HG02840 (cell line): ENCODE measurements at regions not wholly inside any gene's neighbourhood (a gene's known extent, or its start where the extent isn't known, plus 50 kb on each side); places are given as distances from the start of the nearest gene placed in this dataset.
"Not testable (repeated sequence)": the region's sequence is repeated elsewhere in the genome, so short reads cannot be mapped to it uniquely, and the experiment has no call there.

Experiments
- ATAC-seq: cut with Tn5 transposase; IDR thresholded peaks from one replicate; pipeline ENCODE4 v1.9.1; 2021; ENCODE audit warnings: mild to moderate bottlenecking, moderate library complexity, moderate number of reproducible peaks; ENCODE audit not compliant: unreplicated experiment, low FRiP score

DNA sequence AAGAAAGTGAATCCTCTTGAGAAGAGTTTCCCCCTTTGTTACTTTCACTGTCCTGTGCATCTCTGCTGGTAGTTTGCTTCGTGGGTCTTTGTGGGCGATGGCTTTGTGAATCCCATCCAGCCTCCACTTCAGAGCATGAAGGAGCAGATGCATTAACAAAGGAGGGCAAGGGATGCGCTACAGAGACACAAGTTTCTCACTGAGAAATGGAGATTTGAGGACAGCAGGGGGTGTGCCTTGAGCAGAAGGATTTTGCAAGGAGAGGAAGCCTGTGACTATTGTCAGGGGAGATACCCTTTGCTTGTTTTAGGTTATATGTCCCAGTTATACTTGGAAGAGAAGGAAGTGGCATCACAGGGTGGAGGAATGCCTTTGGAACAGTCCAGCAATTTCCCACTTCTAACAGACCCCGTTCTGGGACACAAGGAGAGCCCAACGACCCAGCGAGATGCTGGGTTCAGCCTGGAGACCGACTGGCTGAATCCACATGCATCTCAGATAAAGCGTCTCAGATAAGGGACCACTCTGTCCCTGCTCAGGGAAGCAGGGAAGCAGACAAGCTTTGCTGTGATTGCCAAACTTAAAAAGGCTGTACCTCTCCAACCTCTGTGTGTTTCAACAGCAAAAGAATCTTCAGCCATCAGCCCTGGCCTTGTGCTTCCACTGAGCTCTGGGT lies 314.6 kb upstream of the GATB start:
- no peak for ATAC-seq

DNA sequence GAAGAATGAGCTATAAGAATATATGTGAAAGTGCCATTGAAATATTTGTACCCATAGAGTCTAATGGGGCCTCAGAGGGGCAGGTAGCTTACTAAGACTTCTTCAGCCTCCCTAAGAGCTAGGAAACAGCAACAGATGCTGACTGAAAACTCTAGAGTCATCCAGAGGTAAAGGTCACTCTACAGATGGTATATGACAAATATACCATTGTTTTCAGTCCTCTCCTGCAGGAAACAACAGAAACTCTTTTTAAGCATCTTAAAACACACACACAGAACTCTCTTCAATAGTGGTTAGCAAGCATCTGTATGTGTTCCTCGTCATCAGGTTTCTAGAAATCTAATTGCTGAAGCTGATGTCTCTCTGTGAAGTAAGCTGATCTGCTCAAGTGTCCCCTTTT lies 313.8 kb upstream of the GATB start:
- no peak for ATAC-seq

DNA sequence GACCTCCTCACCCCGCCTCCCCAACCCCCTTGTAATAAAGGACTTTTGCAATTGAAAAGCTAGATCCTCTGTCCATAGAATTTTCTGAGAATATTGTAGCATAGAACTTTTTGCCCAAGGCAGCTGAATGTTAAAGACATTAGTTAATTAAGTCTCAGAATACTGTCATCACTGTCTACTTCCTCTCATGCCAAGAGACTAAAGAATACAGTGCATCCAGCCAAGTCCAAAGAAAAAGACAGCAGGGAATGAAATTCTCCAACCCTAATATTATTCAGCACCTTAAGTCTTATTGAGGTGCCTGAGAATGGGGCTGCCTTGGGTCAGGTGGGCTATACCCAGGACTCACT lies 313.3 kb upstream of the GATB start:
- no peak for ATAC-seq

DNA sequence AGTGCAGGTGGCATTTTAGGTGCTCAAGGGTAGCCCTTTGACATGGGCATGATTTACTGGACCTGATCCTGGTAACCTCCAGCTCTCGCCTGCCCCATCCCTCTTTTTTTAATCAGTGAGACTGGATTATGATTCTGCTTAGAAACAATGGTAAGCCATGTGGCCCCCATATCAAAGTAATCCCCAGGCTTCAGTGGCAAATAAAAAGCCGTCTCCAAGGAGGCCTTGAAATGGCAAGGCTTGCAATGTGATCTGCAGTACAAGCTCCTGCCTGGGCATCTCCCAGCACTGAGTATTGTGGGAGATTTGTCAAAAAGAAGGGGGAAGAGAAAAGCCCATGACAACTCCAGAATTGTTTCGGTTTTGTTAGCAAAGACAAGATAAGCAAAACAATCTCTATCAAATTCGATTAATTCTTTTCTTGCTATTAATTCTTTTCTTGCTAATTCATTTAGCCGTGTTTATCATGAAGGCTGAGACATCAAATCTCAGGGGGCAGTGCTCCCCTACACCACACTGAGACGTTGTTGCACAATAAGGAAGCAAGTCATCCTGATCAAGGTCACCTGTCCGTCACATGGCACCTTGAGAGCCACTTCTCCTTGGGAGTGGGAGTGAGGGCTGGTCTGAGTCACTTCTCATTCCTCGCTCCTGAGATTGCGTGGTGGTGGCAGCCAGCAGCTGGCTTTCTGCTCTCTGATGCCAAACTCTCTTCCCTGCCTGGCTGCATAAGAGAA lies 312.7 kb upstream of the GATB start:
- no peak for ATAC-seq

DNA sequence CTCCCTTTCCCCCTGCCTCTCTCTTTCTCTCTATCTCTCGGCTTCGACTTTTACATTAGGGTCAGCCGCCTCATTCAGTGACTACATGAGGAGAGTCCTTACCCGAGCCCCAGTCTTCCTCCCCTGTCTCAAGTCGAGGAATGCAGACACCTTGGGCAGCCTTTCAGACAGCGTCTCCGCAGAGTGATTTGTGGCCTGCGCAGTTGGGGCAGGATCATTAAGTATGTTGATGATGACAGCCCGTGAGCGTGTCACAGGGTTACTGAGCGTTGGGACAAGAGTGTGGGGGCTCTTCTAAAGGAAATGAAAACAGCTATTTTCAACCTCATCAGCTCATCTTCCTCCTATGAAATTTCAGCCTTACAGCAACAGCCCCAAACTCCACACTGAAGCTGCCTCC lies 312.1 kb upstream of the GATB start:
- ATAC-seq = no peak

DNA sequence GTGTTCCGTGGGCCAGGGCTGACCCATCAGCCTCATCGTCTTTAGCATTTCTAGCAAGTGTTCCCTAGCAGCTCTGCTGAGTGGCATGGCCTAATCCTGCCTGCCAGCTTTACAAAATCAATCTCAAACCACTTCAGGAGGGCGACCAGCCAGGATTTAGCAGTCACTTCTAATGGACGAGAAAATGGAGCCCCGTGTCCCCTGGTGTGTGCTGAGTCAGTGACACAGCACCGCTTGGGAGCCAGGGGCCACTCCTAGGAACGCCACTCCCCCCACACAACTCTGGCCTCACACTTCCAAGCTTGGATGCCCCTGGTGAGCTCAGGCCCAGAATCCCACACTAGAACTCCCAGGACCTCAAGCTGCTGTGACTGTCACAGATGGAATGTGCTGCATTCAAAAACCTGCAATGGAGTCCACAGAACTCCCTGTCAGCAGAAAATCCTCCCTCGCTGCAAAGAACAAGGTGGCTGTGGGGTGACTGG lies 311.2 kb upstream of the GATB start:
- ATAC-seq = no peak

DNA sequence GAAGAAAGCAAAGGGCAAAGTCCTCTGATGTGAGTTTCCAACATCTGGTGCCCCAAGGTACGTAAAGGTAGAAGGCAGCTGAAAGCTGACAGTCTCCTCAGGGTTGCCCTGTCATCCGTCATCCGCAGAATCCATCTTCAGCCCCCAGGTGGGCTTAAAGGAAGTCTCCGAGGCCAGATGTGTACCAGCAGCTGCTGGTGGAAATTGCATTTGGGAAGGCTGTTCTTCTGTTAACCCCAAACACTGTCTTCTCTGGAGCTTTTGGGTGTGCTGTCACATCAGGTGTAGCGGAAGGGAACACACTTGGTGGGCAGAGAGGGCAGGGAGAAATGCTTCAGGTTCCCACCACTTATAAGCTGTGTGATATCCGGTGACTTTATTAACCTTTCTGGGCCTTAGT lies 310.0 kb upstream of the GATB start:
- no peak for ATAC-seq

DNA sequence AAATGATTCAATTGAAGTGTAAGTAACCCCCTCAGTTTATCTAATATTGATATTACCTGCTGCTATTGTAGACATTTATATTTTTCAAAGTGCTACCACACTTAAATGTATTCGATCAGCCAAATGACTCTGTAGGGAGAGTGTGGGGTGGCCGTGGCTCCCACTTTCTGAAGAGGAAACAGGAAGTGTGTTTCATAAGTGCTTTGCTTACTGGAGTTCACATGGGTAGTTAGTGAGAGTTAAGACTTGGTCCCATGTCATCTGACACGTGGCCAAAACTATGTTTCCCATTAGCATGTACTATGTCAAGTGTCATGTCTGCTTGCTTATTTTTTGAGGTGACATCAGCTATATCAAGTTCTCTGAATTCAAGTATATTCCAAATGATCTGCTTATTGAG lies 308.1 kb upstream of the GATB start:
- ATAC-seq = no peak

DNA sequence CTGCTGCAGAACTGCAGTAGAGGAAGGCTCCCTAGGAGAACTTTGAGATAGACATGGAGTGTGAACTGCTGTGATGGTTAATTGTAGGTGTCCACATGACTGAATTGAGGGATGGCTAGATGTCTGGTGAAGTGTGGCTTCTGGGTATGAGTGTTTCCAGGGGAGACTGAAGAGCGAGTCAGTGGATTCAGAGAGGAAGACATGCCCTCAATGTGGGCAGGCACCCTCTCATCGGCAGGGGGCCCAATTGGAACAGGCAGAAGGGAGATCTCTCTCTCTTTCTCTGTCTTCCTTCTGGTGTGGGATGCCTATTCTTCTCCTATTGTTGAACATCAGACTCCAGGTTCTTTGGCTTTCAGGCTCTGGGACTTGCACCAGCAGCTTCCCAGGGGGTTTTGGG lies 304.7 kb upstream of the GATB start:
- no peak for ATAC-seq

DNA sequence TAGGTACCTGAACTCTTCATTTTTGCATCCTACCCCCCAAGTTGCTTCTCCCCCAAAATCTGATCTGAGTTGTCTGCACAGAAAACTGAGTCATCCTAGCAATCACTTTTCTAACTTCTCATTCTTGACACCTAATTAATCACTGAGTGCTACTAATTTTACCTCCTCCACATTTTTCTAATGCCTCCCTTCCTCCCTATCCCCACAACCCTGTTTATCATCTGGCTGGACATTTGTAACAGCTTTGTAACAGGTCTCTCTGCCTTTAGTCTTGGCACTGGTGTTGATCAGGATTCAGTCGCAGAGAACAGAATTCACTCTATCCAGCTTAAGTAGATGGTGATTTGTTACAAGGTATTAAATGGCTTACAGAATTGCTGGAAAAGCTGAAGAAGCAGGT lies 303.9 kb upstream of the GATB start:
- no peak for ATAC-seq

DNA sequence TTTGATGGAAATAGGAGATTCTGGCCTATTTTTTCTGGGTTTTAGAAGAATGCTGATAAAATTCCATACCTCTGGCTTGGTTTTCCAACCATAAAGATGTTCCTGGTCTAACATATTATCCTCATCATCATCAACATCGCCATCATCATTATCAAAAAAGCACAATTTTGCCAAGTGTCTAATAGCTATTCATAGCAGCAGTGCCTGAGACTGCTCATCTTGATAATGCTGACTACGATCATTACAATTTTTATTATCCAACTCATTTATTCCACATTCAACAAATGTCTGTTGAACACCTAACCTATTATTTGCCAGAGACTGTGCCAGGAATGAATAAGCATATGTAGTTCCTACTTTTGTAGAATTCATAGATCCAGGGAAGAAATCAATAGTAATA lies 303.5 kb upstream of the GATB start:
- no peak for ATAC-seq

DNA sequence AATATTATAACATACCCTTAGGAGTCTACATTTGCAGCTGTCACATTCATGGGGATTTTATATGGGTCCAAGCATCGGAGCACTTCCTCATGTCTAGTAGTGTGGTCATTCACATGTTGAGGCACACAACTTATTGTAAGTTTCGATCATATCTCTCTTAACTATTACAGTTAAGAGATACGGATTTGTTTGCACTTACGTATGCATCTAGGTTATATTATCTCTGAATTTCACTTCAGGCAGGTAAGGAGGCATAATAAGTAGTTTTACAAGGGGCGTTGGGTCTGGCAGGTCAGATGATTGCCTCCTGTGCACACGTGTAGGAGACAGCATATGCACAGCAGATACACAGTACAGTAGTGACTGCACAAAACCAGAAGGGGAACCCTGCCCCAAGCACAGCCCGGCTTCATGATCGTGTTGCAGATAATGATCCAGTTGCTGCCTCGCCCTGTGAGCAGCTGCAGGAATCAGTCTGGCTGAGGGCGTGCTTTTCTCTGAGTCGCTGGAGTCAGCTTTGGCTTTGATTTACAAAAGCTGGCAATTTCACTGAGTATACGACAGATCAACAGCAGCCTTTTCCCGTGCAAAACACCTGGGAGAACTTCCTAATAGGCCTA lies 302.9 kb upstream of the GATB start:
- no peak for ATAC-seq

DNA sequence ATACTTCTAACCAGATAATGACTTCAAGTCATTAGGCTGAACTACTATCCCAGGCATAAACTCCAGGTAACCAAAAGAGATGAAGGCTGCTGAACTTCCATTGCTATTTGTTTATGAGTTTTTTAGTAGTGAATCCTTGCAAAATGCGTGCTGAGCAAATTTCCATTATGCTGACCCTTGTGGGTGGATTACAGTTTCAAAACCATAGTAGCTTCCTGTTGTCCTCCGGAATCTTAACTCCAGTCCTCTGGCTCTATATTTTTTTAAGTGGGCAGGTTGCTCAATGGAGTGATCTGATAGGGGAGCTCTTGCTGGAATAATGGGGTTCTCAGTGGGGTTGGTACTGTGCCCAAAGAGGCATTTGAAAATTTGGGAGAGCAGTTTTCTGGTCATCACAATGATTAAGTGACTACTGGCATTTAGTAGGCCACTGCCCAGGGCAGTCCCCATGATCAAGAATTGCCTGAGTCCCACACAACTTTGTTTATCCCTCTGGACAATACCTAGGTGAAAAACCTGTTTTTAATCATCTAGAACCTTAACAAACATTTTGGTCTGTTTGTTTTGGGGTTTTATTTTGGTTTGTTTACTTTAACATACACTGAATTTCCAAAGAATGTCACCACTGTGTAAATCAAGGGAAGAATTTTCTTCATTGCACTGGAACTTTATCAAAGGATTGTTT lies 302.3 kb upstream of the GATB start:
- ATAC-seq = no peak

DNA sequence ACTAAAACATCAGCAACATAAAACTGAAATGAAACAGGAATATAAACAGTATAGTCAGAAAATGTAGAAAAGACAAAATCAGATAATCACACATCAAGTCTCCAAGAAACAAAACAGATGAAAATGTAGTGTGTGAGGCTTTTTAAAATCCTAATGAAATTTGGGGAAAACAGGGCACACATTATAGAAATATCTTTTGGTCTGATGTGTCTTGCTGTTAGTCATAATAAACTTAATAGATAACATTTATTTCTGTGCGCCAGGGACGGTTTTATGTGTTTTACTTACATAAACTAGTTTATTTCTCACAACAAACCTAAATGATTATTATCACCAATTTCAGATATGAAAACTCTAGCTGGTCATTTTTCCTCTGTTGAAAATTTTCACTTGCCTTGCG lies 293.9 kb upstream of the GATB start:
- ATAC-seq = no peak

DNA sequence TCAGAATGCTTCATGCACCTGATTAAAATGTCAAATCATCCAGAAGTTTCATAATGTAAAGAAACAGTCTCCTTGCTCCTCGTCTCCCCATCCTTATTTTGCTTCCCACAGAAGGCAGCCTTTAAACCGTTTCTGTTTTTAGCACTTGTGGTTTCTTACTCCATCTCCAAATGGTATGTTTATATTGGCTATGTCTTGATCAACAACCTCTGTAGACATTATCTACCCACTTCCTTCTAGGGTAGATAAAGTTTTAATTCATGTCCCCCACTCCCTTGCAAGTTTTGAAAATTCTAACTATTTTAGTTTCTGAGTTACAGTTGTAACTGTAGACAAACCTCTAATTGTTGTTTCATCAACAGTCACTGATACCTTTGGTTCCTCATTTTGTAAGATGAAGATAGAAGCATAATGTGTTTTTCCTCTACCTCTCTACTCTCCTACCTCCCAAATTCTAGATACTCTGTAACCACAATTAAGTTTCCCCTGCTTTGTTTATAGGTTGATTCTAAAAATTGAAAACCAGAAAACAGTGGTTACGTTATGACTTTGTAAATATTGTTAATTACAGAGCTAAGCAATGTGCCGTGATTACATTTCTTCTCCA lies 291.7 kb upstream of the GATB start:
- no peak for ATAC-seq

DNA sequence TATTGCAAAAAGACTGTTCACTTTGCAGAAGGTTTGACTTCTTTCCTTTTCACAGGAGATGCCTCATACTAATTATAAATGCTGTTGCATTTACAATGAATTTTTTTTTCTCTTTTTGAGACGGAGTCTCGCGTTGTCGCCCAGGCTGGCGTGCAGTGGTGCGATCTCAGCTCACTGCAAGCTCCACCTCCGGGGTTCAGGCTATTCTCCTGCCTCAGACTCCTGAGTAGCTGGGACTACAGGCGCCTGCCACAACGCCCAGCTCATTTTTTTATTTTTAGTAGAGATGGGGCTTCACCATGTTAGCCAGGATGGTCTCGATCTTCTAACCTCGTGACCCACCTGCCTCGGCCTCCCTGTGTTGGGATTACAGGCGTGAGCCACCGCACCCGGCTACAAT lies 290.5 kb upstream of the GATB start:
- not testable (repeated sequence) for ATAC-seq

DNA sequence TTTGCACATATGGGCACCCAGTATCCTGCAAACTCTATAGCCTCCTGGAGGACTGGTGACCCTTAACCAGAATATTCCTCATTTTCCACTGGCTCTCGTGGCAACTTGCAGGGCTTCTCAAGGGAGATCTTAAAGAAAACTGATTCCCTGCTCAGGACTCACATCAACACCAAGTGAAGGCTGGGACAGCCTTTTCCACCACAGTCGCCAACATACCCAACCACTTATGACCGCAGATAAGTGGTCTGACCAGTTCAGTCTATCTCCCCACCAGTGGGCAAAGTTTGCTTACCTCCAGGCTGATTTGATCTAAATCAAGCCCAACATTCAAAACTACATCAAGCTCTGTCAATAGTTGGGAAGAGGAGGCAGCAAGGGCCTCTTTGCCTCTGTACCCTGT lies 289.3 kb upstream of the GATB start:
- ATAC-seq = no peak

DNA sequence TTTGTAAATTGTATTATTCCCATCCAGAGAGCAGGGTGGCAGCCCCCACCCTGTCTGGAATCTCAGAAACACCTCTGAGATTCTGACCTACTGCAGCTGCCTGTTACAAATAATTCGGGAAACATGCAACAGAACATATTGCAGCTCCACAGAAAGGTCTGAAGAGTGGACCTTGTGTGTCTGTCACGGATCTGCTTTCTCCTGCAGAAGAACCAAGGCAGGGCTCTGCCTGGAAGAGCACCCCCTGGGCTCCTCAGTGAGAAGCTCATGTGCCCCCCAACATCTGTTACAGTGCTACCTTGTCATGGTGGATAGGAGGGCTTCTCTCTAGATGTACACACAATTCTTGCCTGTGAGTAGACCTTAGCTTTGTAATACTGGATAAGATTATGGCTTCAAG lies 286.6 kb upstream of the GATB start:
- ATAC-seq = no peak

DNA sequence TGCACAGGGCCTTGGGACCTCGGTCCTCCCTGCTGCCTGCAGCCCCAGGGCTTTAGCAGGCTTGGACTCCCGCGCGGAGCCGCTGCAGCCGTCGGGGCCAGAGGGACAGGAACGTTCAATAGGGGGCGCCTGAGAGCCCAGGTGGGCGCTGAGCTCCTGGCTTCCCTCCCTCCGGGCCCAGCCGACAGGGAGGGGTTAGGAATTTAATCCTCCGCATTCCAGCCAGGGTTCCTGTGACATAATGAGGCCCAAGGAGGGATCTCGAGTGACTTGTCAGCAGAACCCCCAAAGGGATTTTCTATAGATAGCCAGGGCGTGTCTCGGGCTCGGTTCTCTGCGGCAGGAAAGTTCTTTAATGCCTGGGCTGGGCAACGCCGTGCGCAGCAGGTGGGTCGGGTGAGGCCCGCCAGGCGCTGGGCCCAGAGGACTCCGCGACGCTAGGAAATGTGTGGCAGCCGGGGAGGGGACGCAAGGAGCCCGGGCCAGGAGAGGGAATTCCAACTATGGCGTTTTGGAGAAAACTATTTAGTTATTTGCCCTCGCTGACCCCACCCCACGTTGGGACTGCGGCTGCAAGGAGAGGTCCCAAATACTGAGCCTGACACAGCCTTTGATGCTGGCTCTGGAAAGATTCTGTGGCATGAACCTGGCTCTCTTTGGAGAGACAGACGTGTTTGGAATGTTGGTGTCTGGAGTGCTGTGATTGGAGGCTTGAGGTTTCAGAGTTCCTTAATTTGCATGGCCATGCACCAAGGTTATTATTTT lies 285.2 kb upstream of the GATB start:
- ATAC-seq = no peak

DNA sequence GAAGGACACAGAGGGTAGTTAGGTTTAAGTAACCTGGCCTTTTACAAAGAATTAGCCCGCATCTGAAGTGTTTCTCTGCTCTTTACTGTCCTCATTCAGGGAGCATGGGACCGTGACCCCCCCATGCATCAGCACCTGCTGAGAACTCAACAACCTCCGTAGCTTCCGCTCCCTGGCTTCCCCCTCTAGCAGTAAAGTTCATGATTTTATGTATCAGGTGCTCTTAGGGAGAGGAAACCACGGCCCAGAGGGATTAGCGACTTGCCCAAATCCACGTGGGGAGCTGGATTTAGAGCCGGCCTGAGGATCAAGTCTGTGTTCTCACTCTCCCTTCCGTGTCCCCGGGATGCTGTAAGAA lies 284.6 kb upstream of the GATB start:
- no peak for ATAC-seq
